Natural killer cell (primary cell): ENCODE measurements at regions not wholly inside any gene's neighbourhood (a gene's known extent, or its start where the extent isn't known, plus 50 kb on each side); places are given as distances from the start of the nearest gene placed in this dataset.

Experiments
- ATAC-seq, 3 donors: fragments of 150-1000 bp in 2 of 3; fragments of 200-7000 bp in 1 of 3; cut with Tn5 transposase; 1 replicate in 1 of 3; 2 replicates in 2 of 3; pipeline ENCODE4 v1.10.0; 2021; ENCODE audit warnings: mild to moderate bottlenecking in 2 of 3, moderate library complexity in 2 of 3
- DNase-seq, 2 donors: peaks; one replicate each; pipeline versions ENCODE4 v3.0.0 to v3.0.0-alpha.2; 2013 to 2021; ENCODE audit warnings: mixed read lengths in 1 of 2
- H3K27ac ChIP-seq: one replicate; pipeline ENCODE4 v1.5.1; 2013; ENCODE audit warnings: mild to moderate bottlenecking, low read length
- H3K27me3 ChIP-seq: one replicate; pipeline ENCODE4 v1.6.1; 2013; ENCODE audit warnings: low read length; ENCODE audit not compliant: control insufficient read depth, insufficient read depth
- H3K36me3 ChIP-seq: one replicate; pipeline ENCODE4 v1.6.1; 2013; ENCODE audit warnings: low read length; ENCODE audit not compliant: control insufficient read depth, insufficient read depth
- H3K4me1 ChIP-seq: one replicate; pipeline ENCODE4 v1.6.1; 2013; ENCODE audit warnings: low read length; ENCODE audit not compliant: control insufficient read depth, insufficient read depth
- H3K4me3 ChIP-seq: one replicate; pipeline ENCODE4 v1.5.1; 2013; ENCODE audit warnings: low read length
- H3K9me3 ChIP-seq: one replicate; pipeline ENCODE4 v1.6.1; 2013; ENCODE audit warnings: low read length; ENCODE audit not compliant: control insufficient read depth, insufficient read depth
- H3K27ac Mint-ChIP-seq, 2 donors: one replicate each; pipeline ENCODE4 v1.8.0; 2022; ENCODE audit warnings: mild to moderate bottlenecking in 2 of 2, mixed read lengths in 2 of 2, moderate library complexity in 1 of 2
- H3K27me3 Mint-ChIP-seq, 2 donors: one replicate each; pipeline ENCODE4 v1.8.0; 2022; ENCODE audit warnings: low read depth in 2 of 2, mixed read lengths in 2 of 2
- H3K36me3 Mint-ChIP-seq: one replicate; pipeline ENCODE4 v1.8.0; 2022; ENCODE audit warnings: mixed read lengths
- H3K4me1 Mint-ChIP-seq, 2 donors: one replicate each; pipeline ENCODE4 v1.8.0; 2022; ENCODE audit warnings: mixed read lengths in 2 of 2
- H3K4me3 Mint-ChIP-seq: one replicate; pipeline ENCODE4 v1.8.0; 2022; ENCODE audit warnings: mild to moderate bottlenecking, moderate library complexity, mixed read lengths
- H3K9me3 Mint-ChIP-seq, 2 donors: one replicate each; pipeline ENCODE4 v1.8.0; 2022; ENCODE audit warnings: mixed read lengths in 2 of 2
- CTCF ChIP-seq: fragments of 200-600 bp; IDR thresholded peaks from one replicate; pipeline ENCODE4 v1.8.0; 2022; ENCODE audit warnings: antibody characterized with exemption
- WGBS: methylation state at CpG from one replicate; pipeline ENCODE4 v1.1.7; 2013; ENCODE audit warnings: missing lambda C conversion rate; ENCODE audit not compliant: insufficient coverage; 5-methylcytosine and 5-hydroxymethylcytosine counted together
- intact Hi-C: fragments of 100-400 bp; cut with micrococcal nuclease; formaldehyde crosslinking; loops from one replicate; pipeline ENCODE4 v1.14.2; 2022

- Mint-ChIP-seq H3K27ac (no peak overlapping the region), H3K4me1 (no peaks in the 10 kb centered on the region), H3K36me3 (no peaks in the 10 kb centered on the region), H3K9me3 (no peaks in the 10 kb centered on the region), H3K27me3 (peaks cover 13 to 14% of the 10 kb centered on the region in 2 donors), H3K4me3 (no peak overlapping the region)
- intact Hi-C loops = no loop called here
- WGBS = 67% methylated on average over 3 of the region's 3 CpGs
- Histone ChIP-seq H3K4me3 (no peak overlapping the region), H3K9me3 (no peaks in the 10 kb centered on the region), H3K36me3 (no peaks in the 10 kb centered on the region), H3K27me3 (no peaks in the 10 kb centered on the region), H3K4me1 (no peaks in the 10 kb centered on the region), H3K27ac (no peak overlapping the region)
- no peak for ATAC-seq
- DNase-seq = no peak
- TF ChIP-seq CTCF = no peak
These were observed 68.5 kb upstream of the BARX2 start for GRCh38 chr11:129307162-129307561.

- Histone ChIP-seq H3K36me3 (no peaks in the 10 kb centered on the region), H3K27me3 (no peaks in the 10 kb centered on the region), H3K27ac (no peak overlapping the region), H3K9me3 (no peaks in the 10 kb centered on the region), H3K4me1 (no peaks in the 10 kb centered on the region), H3K4me3 (no peak overlapping the region)
- TF ChIP-seq CTCF = no peak
- WGBS = 88% methylated on average over 6 of the region's 6 CpGs
- intact Hi-C loops = no loop called here
- no peaks in the 10 kb centered on the region for H3K4me1 Mint-ChIP-seq
- DNase-seq = no peak
- no peaks in the 10 kb centered on the region for H3K9me3 Mint-ChIP-seq
- H3K36me3 Mint-ChIP-seq = no peaks in the 10 kb centered on the region
- ATAC-seq = no peak
- H3K27ac Mint-ChIP-seq = no peak overlapping the region
- H3K4me3 Mint-ChIP-seq = no peak overlapping the region
- peaks cover 15 to 46% of the 10 kb centered on the region in 2 donors for H3K27me3 Mint-ChIP-seq
These were observed 73.1 kb upstream of the BARX2 start for GRCh38 chr11:129302386-129303101.

- no peaks in the 10 kb centered on the region for H3K4me1 ChIP-seq
- ATAC-seq (no peak), DNase-seq (no peak)
- no peak overlapping the region for H3K4me3 ChIP-seq
- TF ChIP-seq CTCF = no peak
- H3K4me1 Mint-ChIP-seq = no peaks in the 10 kb centered on the region
- H3K27ac Mint-ChIP-seq = no peak overlapping the region
- peaks cover 21 to 56% of the 10 kb centered on the region in 2 donors for H3K27me3 Mint-ChIP-seq
- intact Hi-C loops = no loop called here
- no peaks in the 10 kb centered on the region for H3K36me3 Mint-ChIP-seq
- H3K27me3 ChIP-seq = no peaks in the 10 kb centered on the region
- no peaks in the 10 kb centered on the region for H3K9me3 ChIP-seq
- no peak overlapping the region for H3K4me3 Mint-ChIP-seq
- no peaks in the 10 kb centered on the region for H3K9me3 Mint-ChIP-seq
- no peaks in the 10 kb centered on the region for H3K36me3 ChIP-seq
- 67% methylated on average over 3 of the region's 3 CpGs for WGBS
- no peak overlapping the region for H3K27ac ChIP-seq
These were observed 75.5 kb upstream of the BARX2 start for GRCh38 chr11:129300099-129300498.

- no peaks in the 10 kb centered on the region for H3K27me3 ChIP-seq
- no peak overlapping the region for H3K4me3 Mint-ChIP-seq
- no peak overlapping the region for H3K27ac ChIP-seq
- no peaks in the 10 kb centered on the region for H3K36me3 Mint-ChIP-seq
- H3K9me3 ChIP-seq = no peaks in the 10 kb centered on the region
- no peak for DNase-seq
- WGBS = 79% methylated on average over 2 of the region's 2 CpGs
- H3K36me3 ChIP-seq = no peaks in the 10 kb centered on the region
- no peak overlapping the region for H3K4me3 ChIP-seq
- H3K27ac Mint-ChIP-seq = no peak overlapping the region
- no peaks in the 10 kb centered on the region for H3K9me3 Mint-ChIP-seq
- no peaks in the 10 kb centered on the region for H3K4me1 Mint-ChIP-seq
- no peak for ATAC-seq
- intact Hi-C loops = no loop called here
- peaks cover 21 to 62% of the 10 kb centered on the region in 2 donors for H3K27me3 Mint-ChIP-seq
- no peak for TF ChIP-seq CTCF
- no peaks in the 10 kb centered on the region for H3K4me1 ChIP-seq
These were observed 76.7 kb upstream of the BARX2 start for GRCh38 chr11:129298988-129299387.
